Peyer's patch (tissue), 4 donors: ENCODE measurements at regions not wholly inside any gene's neighbourhood (a gene's known extent, or its start where the extent isn't known, plus 50 kb on each side); places are given as distances from the start of the nearest gene placed in this dataset.

Source experiments
- DNase-seq, 3 donors: peaks; one replicate each; pipeline ENCODE4 v3.0.0-alpha.2; 2017 to 2019
- H3K27ac ChIP-seq, 4 donors: fragments of 200-600 bp; sonication (generic); one replicate each; pipeline ENCODE4 v1.5.1; 2016 to 2019
- H3K27me3 ChIP-seq, 2 donors: fragments of 200-600 bp; sonication (generic); one replicate each; pipeline ENCODE4 v1.5.1; 2019
- H3K36me3 ChIP-seq, 3 donors: fragments of 200-600 bp; sonication (generic); one replicate each; pipeline ENCODE4 v1.5.1; 2016 to 2019
- H3K4me1 ChIP-seq, 4 donors: fragments of 200-600 bp; sonication (generic); one replicate each; pipeline ENCODE4 v1.5.1; 2016 to 2019
- H3K4me3 ChIP-seq, 4 donors: fragments of 200-600 bp; sonication (generic); 1 replicate in 3 of 4; 2 replicates in 1 of 4; pipeline ENCODE4 v1.5.1; 2016 to 2019; ENCODE audit warnings: mild to moderate bottlenecking in 1 of 4
- H3K9me3 ChIP-seq, 4 donors: fragments of 200-600 bp; sonication (generic); one replicate each; pipeline ENCODE4 v1.5.1; 2016 to 2019; ENCODE audit warnings: mild to moderate bottlenecking in 1 of 4
- CTCF ChIP-seq, 6 experiments: fragments of 450-650 bp in 4 of 6; fragments of 200-600 bp in 2 of 6; sonication (generic) in 1 of 6; IDR thresholded peaks; one replicate each; pipeline ENCODE4 v1.5.1; 2017 to 2019; ENCODE audit warnings: antibody characterized with exemption in 6 of 6, mild to moderate bottlenecking in 3 of 6, moderate library complexity in 1 of 6
- POLR2A ChIP-seq, 2 donors: fragments of 450-650 bp; IDR thresholded peaks; one replicate each; pipeline ENCODE4 v1.5.1; 2017; ENCODE audit warnings: antibody characterized with exemption in 2 of 2, mild to moderate bottlenecking in 2 of 2, moderate library complexity in 2 of 2

GRCh38 chr12:89160716-89161123 lies 191.6 kb downstream of the DUSP6 start:
- peak in 2 of 3 donors; percentile 20 to 61 for DNase-seq
- Histone ChIP-seq H3K27me3 (no peaks in the 10 kb centered on the region), H3K4me3 (no peak overlapping the region), H3K27ac (peak overlapping the region in 1 of 4 donors; percentile 10), H3K9me3 (no peaks in the 10 kb centered on the region), H3K36me3 (no peaks in the 10 kb centered on the region), H3K4me1 (peaks cover 0 to 26% (median 0%) of the 10 kb centered on the region in 4 donors)
- TF ChIP-seq CTCF (IDR thresholded peaks at IDR 0.05) (no peak), POLR2A (IDR thresholded peaks at IDR 0.05) (no peak)

DNA sequence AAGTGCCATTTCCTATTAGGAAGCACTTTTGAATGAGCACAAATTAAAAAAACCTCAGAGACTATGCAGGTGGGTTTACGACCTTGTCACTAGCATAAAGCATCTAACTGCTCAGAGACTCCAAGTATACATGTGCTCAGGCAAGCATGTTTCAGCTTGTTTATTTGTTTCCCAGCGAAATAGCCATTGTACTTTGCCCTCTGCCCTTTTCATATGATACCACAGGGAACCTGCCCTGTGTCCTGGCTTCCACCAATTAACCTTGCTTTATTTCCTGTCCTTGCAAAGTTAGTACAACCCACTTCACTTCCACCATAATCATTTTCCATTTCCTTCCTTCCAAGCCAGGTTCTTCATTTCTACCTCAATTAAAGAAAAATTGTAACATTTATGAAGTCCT lies 194.9 kb downstream of the DUSP6 start:
- Histone ChIP-seq H3K27ac (peak overlapping the region in 1 of 4 donors; percentile 0), H3K4me1 (peaks cover 0 to 22% (median 0%) of the 10 kb centered on the region in 4 donors), H3K27me3 (no peaks in the 10 kb centered on the region), H3K36me3 (no peaks in the 10 kb centered on the region), H3K4me3 (no peak overlapping the region), H3K9me3 (no peaks in the 10 kb centered on the region)
- DNase-seq, result peak in 1 of 3 donors; percentile 49
- TF ChIP-seq CTCF (IDR thresholded peaks at IDR 0.05) (no peak), POLR2A (IDR thresholded peaks at IDR 0.05) (no peak)

- no peak overlapping the region for H3K27ac ChIP-seq
- no peaks in the 10 kb centered on the region for H3K36me3 ChIP-seq
- H3K27me3 ChIP-seq, result no peaks in the 10 kb centered on the region
- H3K4me3 ChIP-seq, result no peak overlapping the region
- no peak for DNase-seq
- no peaks in the 10 kb centered on the region for H3K9me3 ChIP-seq
- TF ChIP-seq CTCF (IDR thresholded peaks at IDR 0.05) (no peak), POLR2A (IDR thresholded peaks at IDR 0.05) (no peak)
- peaks cover 0 to 17% (median 0%) of the 10 kb centered on the region in 4 donors for H3K4me1 ChIP-seq
Observed at GRCh38 chr12:89156862-89157262, 195.4 kb downstream of the DUSP6 start.

DNA sequence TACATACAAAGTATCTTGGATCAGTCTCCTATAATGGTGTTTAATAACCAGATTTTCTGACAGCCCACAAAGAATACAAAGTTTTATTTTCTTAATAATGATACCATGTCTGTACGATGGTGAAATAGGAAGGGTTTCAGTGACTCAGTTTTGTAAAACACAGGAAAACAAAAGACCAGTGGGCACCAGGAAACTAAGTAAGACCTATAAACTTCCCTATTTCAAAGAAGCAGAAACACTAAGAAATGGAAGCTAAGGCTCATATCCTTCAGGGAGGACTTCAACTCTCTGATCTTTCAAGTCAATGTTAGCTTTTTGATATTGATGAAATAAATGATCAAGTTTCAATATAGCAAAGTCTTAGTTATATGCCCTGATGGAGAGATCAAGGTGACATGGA lies 196.0 kb downstream of the DUSP6 start:
- no peak for DNase-seq
- Histone ChIP-seq H3K27ac (no peak overlapping the region), H3K9me3 (no peaks in the 10 kb centered on the region), H3K27me3 (no peaks in the 10 kb centered on the region), H3K36me3 (no peaks in the 10 kb centered on the region), H3K4me3 (no peak overlapping the region), H3K4me1 (peaks cover 0 to 14% (median 0%) of the 10 kb centered on the region in 4 donors)
- TF ChIP-seq CTCF (IDR thresholded peaks at IDR 0.05) (no peak), POLR2A (IDR thresholded peaks at IDR 0.05) (no peak)

- H3K4me3 ChIP-seq, result no peak overlapping the region
- no peak overlapping the region for H3K27ac ChIP-seq
- no peaks in the 10 kb centered on the region for H3K36me3 ChIP-seq
- DNase-seq, result no peak
- TF ChIP-seq POLR2A (IDR thresholded peaks at IDR 0.05) (no peak), CTCF (IDR thresholded peaks at IDR 0.05) (no peak)
- H3K9me3 ChIP-seq, result no peaks in the 10 kb centered on the region
- H3K27me3 ChIP-seq, result no peaks in the 10 kb centered on the region
- peaks cover 0 to 9% (median 0%) of the 10 kb centered on the region in 4 donors for H3K4me1 ChIP-seq
Observed at GRCh38 chr12:89155826-89156225, 196.5 kb downstream of the DUSP6 start.
